MM.1S (cell line): ENCODE measurements at regions not wholly inside any gene's neighbourhood (a gene's known extent, or its start where the extent isn't known, plus 50 kb on each side); places are given as distances from the start of the nearest gene placed in this dataset.

Experiments used
- DNase-seq: peaks from one replicate; pipeline ENCODE4 v3.0.0-alpha.2; 2015
- H2AFZ ChIP-seq: fragments of 300-600 bp; sonication (generic); 2 replicates; pipeline ENCODE4 v1.6.0; 2016; ENCODE audit warnings: antibody characterized with exemption, low read length
- H3F3A ChIP-seq: fragments of 300-600 bp; sonication (generic); 2 replicates; pipeline ENCODE4 v1.6.1; 2016; ENCODE audit warnings: mild to moderate bottlenecking, antibody characterized with exemption, low read length, moderate library complexity, mixed read lengths; ENCODE audit not compliant: insufficient read depth
- H3K27ac ChIP-seq: fragments of 300-600 bp; sonication (generic); 2 replicates; pipeline ENCODE4 v1.5.1; 2016; ENCODE audit warnings: mild to moderate bottlenecking, low read length
- H3K27me3 ChIP-seq: fragments of 300-600 bp; sonication (generic); replicated peaks from 2 replicates; pipeline ENCODE4 v1.6.0; 2016; ENCODE audit warnings: low read length; ENCODE audit not compliant: insufficient read depth
- H3K36me3 ChIP-seq: fragments of 300-600 bp; sonication (generic); replicated peaks from 2 replicates; pipeline ENCODE4 v1.6.1; 2016; ENCODE audit warnings: mild to moderate bottlenecking, low read length, mixed read lengths; ENCODE audit not compliant: insufficient read depth
- H3K4me1 ChIP-seq: fragments of 300-600 bp; sonication (generic); 2 replicates; pipeline ENCODE4 v1.6.1; 2016; ENCODE audit warnings: low read length, mixed read lengths
- H3K4me2 ChIP-seq: fragments of 300-600 bp; sonication (generic); 2 replicates; pipeline ENCODE4 v1.6.0; 2016; ENCODE audit warnings: low read depth, low read length
- H3K4me3 ChIP-seq: fragments of 300-600 bp; sonication (generic); 2 replicates; pipeline ENCODE4 v1.5.1; 2016; ENCODE audit warnings: low read length, mixed read lengths
- H3K79me2 ChIP-seq: fragments of 300-600 bp; sonication (generic); 2 replicates; pipeline ENCODE4 v1.6.1; 2016; ENCODE audit warnings: mixed run types, low read length, mixed read lengths
- H3K9ac ChIP-seq: fragments of 300-600 bp; sonication (generic); 2 replicates; pipeline ENCODE4 v1.6.1; 2016; ENCODE audit warnings: low read length, mixed read lengths
- H3K9me2 ChIP-seq: fragments of 300-600 bp; sonication (generic); replicated peaks from 2 replicates; pipeline ENCODE4 v1.6.1; 2016; ENCODE audit warnings: mild to moderate bottlenecking, low read length, mixed read lengths; ENCODE audit not compliant: insufficient read depth
- H3K9me3 ChIP-seq: fragments of 300-600 bp; sonication (generic); replicated peaks from 2 replicates; pipeline ENCODE4 v1.6.1; 2016; ENCODE audit warnings: mild to moderate bottlenecking, low read length, mixed read lengths; ENCODE audit not compliant: insufficient read depth
- H4K20me1 ChIP-seq: fragments of 300-600 bp; sonication (generic); 2 replicates; pipeline ENCODE4 v1.6.1; 2016; ENCODE audit warnings: mild to moderate bottlenecking, low read length, moderate library complexity, mixed read lengths; ENCODE audit not compliant: insufficient read depth
- CTCF ChIP-seq: fragments of 300-600 bp; sonication (generic); IDR thresholded peaks from 2 replicates; pipeline ENCODE4 v1.5.1; 2016; ENCODE audit warnings: antibody characterized with exemption, low read length, mixed read lengths
- EZH2 ChIP-seq: fragments of 300-600 bp; sonication (generic); optimal IDR thresholded peaks from 2 replicates; pipeline ENCODE3; 2017; ENCODE audit warnings: low read depth, mild to moderate bottlenecking, antibody characterized with exemption, low read length, mixed read lengths
- EZH2phosphoT487 ChIP-seq: fragments of 300-600 bp; sonication (generic); IDR thresholded peaks from 2 replicates; pipeline ENCODE4 v1.6.1; 2018; ENCODE audit warnings: antibody characterized with exemption, low read length

DNA sequence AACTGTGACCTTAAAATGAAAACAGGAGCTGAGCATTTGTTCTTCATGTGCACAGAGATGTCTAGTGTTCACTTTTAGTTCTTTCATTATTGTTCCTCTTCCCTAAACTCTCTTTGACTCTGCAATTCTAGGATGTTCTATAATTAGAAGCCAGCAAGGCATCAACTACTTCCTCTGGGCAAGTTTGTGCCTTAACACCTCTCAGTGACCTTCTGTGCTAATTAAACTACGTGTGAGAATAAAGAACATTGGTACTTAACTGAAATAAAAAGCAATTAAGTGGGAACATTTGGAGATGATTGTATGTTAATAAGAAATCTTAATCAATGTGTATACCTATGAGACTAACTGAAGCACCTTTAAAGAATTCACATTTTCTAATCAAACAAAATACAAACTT lies 242.8 kb downstream of the RASEF start:
- H3K79me2 ChIP-seq = no peaks in the 10 kb centered on the region
- no peak overlapping the region for H3K4me2 ChIP-seq
- H3K9ac ChIP-seq = no peak overlapping the region
- DNase-seq = no peak
- no peak for TF ChIP-seq EZH2phosphoT487
- no peak for TF ChIP-seq EZH2
- TF ChIP-seq CTCF = no peak
- H2AFZ ChIP-seq = no peak overlapping the region
- H3F3A ChIP-seq = no peaks in the 10 kb centered on the region
- no peaks in the 10 kb centered on the region for H3K4me1 ChIP-seq
- no peak overlapping the region for H3K4me3 ChIP-seq
- H3K9me2 ChIP-seq = no peaks in the 10 kb centered on the region
- no peaks in the 10 kb centered on the region for H3K9me3 ChIP-seq
- no peaks in the 10 kb centered on the region for H3K36me3 ChIP-seq
- H3K27ac ChIP-seq = no peak overlapping the region
- no peaks in the 10 kb centered on the region for H4K20me1 ChIP-seq
- H3K27me3 ChIP-seq = no peaks in the 10 kb centered on the region

DNA sequence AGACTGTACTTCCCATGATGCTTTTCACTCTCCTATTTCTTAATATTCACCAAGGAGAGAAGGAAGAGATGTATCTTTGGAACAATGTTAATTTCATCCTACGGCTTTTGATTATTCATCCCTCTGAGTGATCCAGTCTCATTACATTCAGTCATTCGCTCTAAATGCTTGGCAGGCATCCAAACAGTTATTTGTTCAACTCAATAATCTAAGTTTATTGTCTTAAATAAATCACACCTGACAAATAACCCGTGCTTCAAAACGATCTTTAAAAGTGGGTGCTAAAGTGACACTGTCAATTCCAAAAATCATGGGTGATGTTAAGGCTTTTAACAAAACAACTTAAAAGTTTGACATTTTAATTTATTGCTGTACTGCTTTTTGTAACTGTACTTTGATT lies 233.1 kb downstream of the RASEF start:
- no peak for DNase-seq

DNA sequence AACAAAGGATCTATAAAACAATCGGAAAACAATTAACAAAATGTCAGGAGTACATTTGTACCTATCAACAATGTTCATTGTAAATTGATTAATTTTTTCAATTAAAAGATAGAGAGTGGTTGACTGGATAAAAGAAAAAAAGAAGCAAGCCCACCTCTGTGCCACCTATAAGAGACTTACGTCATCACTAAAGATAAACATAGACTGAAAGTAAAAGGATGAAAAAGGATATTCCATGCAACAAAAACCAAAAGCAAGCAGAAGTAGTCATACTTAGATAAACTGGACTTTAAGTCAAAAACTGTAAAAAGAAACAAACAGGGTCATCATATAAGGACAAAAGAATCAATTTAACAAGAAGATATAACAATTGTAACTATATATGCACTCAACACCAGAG lies 197.4 kb downstream of the RASEF start:
- no peaks in the 10 kb centered on the region for H3K4me1 ChIP-seq
- no peak overlapping the region for H3K4me2 ChIP-seq
- TF ChIP-seq EZH2phosphoT487 = no peak
- H3K9me3 ChIP-seq = no peaks in the 10 kb centered on the region
- H3K9me2 ChIP-seq = no peaks in the 10 kb centered on the region
- no peak overlapping the region for H3K9ac ChIP-seq
- H3K79me2 ChIP-seq = no peaks in the 10 kb centered on the region
- no peak overlapping the region for H3K27ac ChIP-seq
- no peak for DNase-seq
- H3K27me3 ChIP-seq = no peaks in the 10 kb centered on the region
- no peaks in the 10 kb centered on the region for H3K36me3 ChIP-seq
- H3K4me3 ChIP-seq = no peak overlapping the region
- no peaks in the 10 kb centered on the region for H4K20me1 ChIP-seq
- no peaks in the 10 kb centered on the region for H3F3A ChIP-seq
- no peak overlapping the region for H2AFZ ChIP-seq

More for the DNA sequence above, 233.1 kb downstream of the RASEF start:
- Histone ChIP-seq H3K27me3 (no peaks in the 10 kb centered on the region), H3F3A (no peaks in the 10 kb centered on the region), H3K79me2 (no peaks in the 10 kb centered on the region), H2AFZ (no peak overlapping the region), H3K4me1 (no peaks in the 10 kb centered on the region), H3K4me2 (no peak overlapping the region), H3K9me3 (no peaks in the 10 kb centered on the region), H3K9me2 (no peaks in the 10 kb centered on the region), H4K20me1 (no peaks in the 10 kb centered on the region), H3K9ac (no peak overlapping the region), H3K36me3 (no peaks in the 10 kb centered on the region), H3K4me3 (no peak overlapping the region), H3K27ac (no peak overlapping the region)
- TF ChIP-seq EZH2 = no peak

- no peak for DNase-seq
- Histone ChIP-seq H3K4me2 (no peak overlapping the region), H3K36me3 (no peaks in the 10 kb centered on the region), H2AFZ (no peak overlapping the region), H3K79me2 (no peaks in the 10 kb centered on the region), H3K4me3 (no peak overlapping the region), H3K27ac (no peak overlapping the region), H3F3A (no peaks in the 10 kb centered on the region), H3K9me2 (no peaks in the 10 kb centered on the region), H3K4me1 (no peaks in the 10 kb centered on the region), H4K20me1 (no peaks in the 10 kb centered on the region), H3K27me3 (no peaks in the 10 kb centered on the region), H3K9ac (no peak overlapping the region), H3K9me3 (no peaks in the 10 kb centered on the region)
- TF ChIP-seq EZH2 = no peak
- TF ChIP-seq CTCF = no peak
- TF ChIP-seq EZH2phosphoT487 = no peak
Measured at GRCh38 chr9:82880336-82881050, 182.4 kb downstream of the RASEF start.
